GM23338 (cell line): ENCODE measurements at regions not wholly inside any gene's neighbourhood (a gene's known extent, or its start where the extent isn't known, plus 50 kb on each side); places are given as distances from the start of the nearest gene placed in this dataset.

Source experiments
- ATAC-seq: fragments of 200-7000 bp; cut with Tn5 transposase; 3 replicates; pipeline ENCODE4 v1.9.1; 2020
- DNase-seq: peaks from one replicate; pipeline ENCODE4 v3.0.0-alpha.2; 2015; ENCODE audit warnings: low spot score
- H2AFZ ChIP-seq: fragments of 200-600 bp; sonication (generic); 2 replicates; pipeline ENCODE4 v1.8.0; 2016; ENCODE audit warnings: antibody characterized with exemption, mild to moderate bottlenecking, moderate library complexity
- H3F3A ChIP-seq: fragments of 200-600 bp; sonication (generic); replicated peaks from 2 replicates; pipeline ENCODE4 v1.8.0; 2017; ENCODE audit warnings: antibody characterized with exemption, mixed run types, low read depth
- H3K27ac ChIP-seq: fragments of 200-600 bp; sonication (generic); 2 replicates; pipeline ENCODE4 v1.6.1; 2016; ENCODE audit warnings: low read depth
- H3K27me3 ChIP-seq: fragments of 200-600 bp; sonication (generic); 2 replicates; pipeline ENCODE4 v1.8.0; 2016; ENCODE audit warnings: mild to moderate bottlenecking, mixed run types, moderate library complexity; ENCODE audit not compliant: insufficient read depth
- H3K36me3 ChIP-seq: fragments of 200-600 bp; sonication (generic); 2 replicates; pipeline ENCODE4 v1.8.0; 2016; ENCODE audit warnings: mild to moderate bottlenecking; ENCODE audit not compliant: insufficient read depth
- H3K4me1 ChIP-seq: fragments of 200-600 bp; sonication (generic); 2 replicates; pipeline ENCODE4 v1.8.0; 2016; ENCODE audit warnings: mild to moderate bottlenecking, moderate library complexity; ENCODE audit not compliant: insufficient read depth
- H3K4me2 ChIP-seq: fragments of 200-600 bp; sonication (generic); 2 replicates; pipeline ENCODE4 v1.7.1; 2017; ENCODE audit warnings: mixed run types
- H3K4me3 ChIP-seq: fragments of 200-600 bp; sonication (generic); 2 replicates; pipeline ENCODE4 v1.6.1; 2016; ENCODE audit warnings: mixed run types
- H3K79me2 ChIP-seq: fragments of 200-600 bp; sonication (generic); replicated peaks from 2 replicates; pipeline ENCODE4 v1.8.0; 2017; ENCODE audit warnings: mild to moderate bottlenecking; ENCODE audit not compliant: insufficient read depth
- H3K9me2 ChIP-seq: fragments of 200-600 bp; sonication (generic); 2 replicates; pipeline ENCODE4 v1.8.0; 2017; ENCODE audit not compliant: insufficient read depth
- H4K20me1 ChIP-seq: fragments of 200-600 bp; sonication (generic); replicated peaks from 2 replicates; pipeline ENCODE4 v1.8.0; 2017; ENCODE audit warnings: mild to moderate bottlenecking; ENCODE audit not compliant: insufficient read depth
- H3K27ac Mint-ChIP-seq: 2 replicates; pipeline ENCODE4 v1.8.0; 2020; ENCODE audit warnings: inconsistent platforms, mild to moderate bottlenecking, moderate library complexity, mixed read lengths
- H3K27me3 Mint-ChIP-seq: 3 replicates; pipeline ENCODE4 v1.8.0; 2022; ENCODE audit warnings: low read depth, mild to moderate bottlenecking, moderate library complexity, mixed read lengths, inconsistent platforms; ENCODE audit not compliant: insufficient read depth, poor library complexity
- H3K36me3 Mint-ChIP-seq: 3 replicates; pipeline ENCODE4 v1.8.0; 2021; ENCODE audit warnings: low read depth, mild to moderate bottlenecking, inconsistent platforms, moderate library complexity, mixed read lengths
- H3K4me1 Mint-ChIP-seq: 3 replicates; pipeline ENCODE4 v1.8.0; 2020; ENCODE audit warnings: mild to moderate bottlenecking, inconsistent platforms, mixed read lengths
- H3K4me3 Mint-ChIP-seq: 3 replicates; pipeline ENCODE4 v1.8.0; 2021; ENCODE audit warnings: moderate library complexity, mild to moderate bottlenecking, inconsistent platforms, mixed read lengths
- H3K9me3 Mint-ChIP-seq: 3 replicates; pipeline ENCODE4 v1.8.0; 2020; ENCODE audit warnings: moderate library complexity, mild to moderate bottlenecking, inconsistent platforms, mixed read lengths
- CREB1 ChIP-seq: fragments of 250-450 bp; sonication (Bioruptor Pico); IDR thresholded peaks from 2 replicates; pipeline ENCODE4 v1.5.0; 2020; ENCODE audit warnings: low read depth, mild to moderate bottlenecking, moderate library complexity
- CTCF ChIP-seq, 2 experiments: fragments of 200-600 bp in 1 of 2; sonication (generic) in 1 of 2; conservative IDR thresholded peaks; 2 replicates each; pipeline versions ENCODE4 v1.5.1 to v1.6.1; 2016 to 2017; ENCODE audit warnings: antibody characterized with exemption in 2 of 2, low read depth in 2 of 2, mild to moderate bottlenecking in 2 of 2, moderate library complexity in 1 of 2
- ETS1 ChIP-seq: IDR thresholded peaks from 2 replicates; pipeline ENCODE4 v1.6.1; 2016; ENCODE audit warnings: antibody characterized with exemption
- EZH2 ChIP-seq: fragments of 200-600 bp; sonication (generic); IDR thresholded peaks from one replicate; pipeline ENCODE4 v1.8.0; 2017; ENCODE audit warnings: antibody characterized with exemption, mild to moderate bottlenecking, low read depth; ENCODE audit not compliant: unreplicated experiment
- EZH2phosphoT487 ChIP-seq: fragments of 200-600 bp; sonication (generic); IDR thresholded peaks from one replicate; pipeline ENCODE4 v1.8.1; 2018; ENCODE audit warnings: antibody characterized with exemption; ENCODE audit not compliant: unreplicated experiment
- JUNB ChIP-seq: IDR thresholded peaks from one replicate; pipeline ENCODE4 v1.6.1; 2016; ENCODE audit warnings: antibody characterized with exemption; ENCODE audit not compliant: unreplicated experiment
- NANOG ChIP-seq: IDR thresholded peaks from 2 replicates; pipeline ENCODE4 v1.6.1; 2016; ENCODE audit warnings: antibody characterized with exemption, borderline replicate concordance
- POLR2AphosphoS5 ChIP-seq: IDR thresholded peaks from 2 replicates; pipeline ENCODE4 v1.6.1; 2016; ENCODE audit warnings: antibody characterized with exemption, low read depth
- REST ChIP-seq: IDR thresholded peaks from one replicate; pipeline ENCODE4 v1.6.1; 2018; ENCODE audit warnings: antibody characterized with exemption; ENCODE audit not compliant: unreplicated experiment
- STAT1 ChIP-seq: IDR thresholded peaks from one replicate; pipeline ENCODE4 v1.6.1; 2016; ENCODE audit warnings: antibody characterized with exemption; ENCODE audit not compliant: unreplicated experiment
- ZNF114 ChIP-seq: fragments of 250-450 bp; sonication (Bioruptor Pico); IDR thresholded peaks from 2 replicates; pipeline ENCODE4 v1.5.0; 2020; ENCODE audit warnings: mild to moderate bottlenecking, moderate library complexity
- ZNF331 ChIP-seq: fragments of 250-450 bp; sonication (Bioruptor Pico); IDR thresholded peaks from 2 replicates; pipeline ENCODE4 v1.5.0; 2020; ENCODE audit warnings: low read depth, mild to moderate bottlenecking, moderate library complexity
- ZNF462 ChIP-seq: fragments of 250-450 bp; sonication (Bioruptor Pico); IDR thresholded peaks from 2 replicates; pipeline ENCODE4 v1.5.0; 2020; ENCODE audit warnings: mild to moderate bottlenecking, moderate library complexity

- Mint-ChIP-seq H3K27me3 (peaks cover 2% of the 10 kb centered on the region), H3K9me3 (no peaks in the 10 kb centered on the region), H3K4me3 (no peak overlapping the region), H3K4me1 (peaks cover 21% of the 10 kb centered on the region), H3K27ac (no peak overlapping the region), H3K36me3 (no peaks in the 10 kb centered on the region)
- Histone ChIP-seq H3K4me2 (no peak overlapping the region), H4K20me1 (no peaks in the 10 kb centered on the region), H3K4me1 (peaks cover 26% of the 10 kb centered on the region), H2AFZ (peak overlapping the region; percentile 30; the same call in 1 of the 2 replicates), H3K27me3 (no peaks in the 10 kb centered on the region), H3K36me3 (no peaks in the 10 kb centered on the region), H3K79me2 (no peaks in the 10 kb centered on the region), H3K9me2 (no peaks in the 10 kb centered on the region), H3K27ac (no peak overlapping the region), H3F3A (no peaks in the 10 kb centered on the region), H3K4me3 (no peak overlapping the region)
- ATAC-seq (no peak), DNase-seq (no peak)
- TF ChIP-seq EZH2phosphoT487 (no peak), NANOG (no peak), STAT1 (no peak), EZH2 (no peak), ETS1 (no peak), ZNF114 (CRISPR knock-in tag) (no peak), CREB1 (CRISPR knock-in tag) (no peak), ZNF331 (no peak), CTCF (conservative IDR thresholded peaks at IDR 0.05; ENCODE audit: low read depth in 2 of 2) (no peak), JUNB (no peak), POLR2AphosphoS5 (no peak), REST (no peak), ZNF462 (CRISPR knock-in tag) (no peak)
Observed at GRCh38 chr3:70518356-70518755, 205.9 kb upstream of the MDFIC2 start.
